HepG2 (cell line): ENCODE measurements at regions not wholly inside any gene's neighbourhood (a gene's known extent, or its start where the extent isn't known, plus 50 kb on each side); places are given as distances from the start of the nearest gene placed in this dataset.

ENCODE experiments used
- ATAC-seq: fragments of 200-7000 bp; cut with Tn5 transposase; 3 replicates; pipeline ENCODE4 v1.9.1; 2020; ENCODE audit warnings: mild to moderate bottlenecking, moderate library complexity
- BruUV-seq: library from RNA; stranded (reverse); fragments of 400-500 nt; replicated peaks from 2 replicates; lab custom pipeline; 2021; lab: Mats Ljungman, UMichigan
- CTCF ChIA-PET: fragments of 300-600 bp; formaldehyde crosslinking; extraction: SDS; loops from one replicate; lab custom pipeline; 2021; ENCODE audit warnings: low total read pairs, inconsistent platforms, low intra/inter-chr PET ratio; lab: Yijun Ruan, JAX
- POLR2A ChIA-PET: fragments of 350-600 bp; sonication (Branson Sonifier 250); formaldehyde crosslinking; loops from one replicate; lab custom pipeline; 2020; ENCODE audit warnings: antibody characterized with exemption, inconsistent platforms; lab: Yijun Ruan, JAX
- DNase-seq: peaks from one replicate; pipeline ENCODE4 v3.0.0-alpha.2; 2015; ENCODE audit warnings: low spot score
- FAIRE-seq: peaks from 3 replicates; lab custom pipeline; 2011; peaks lifted over from hg19 to GRCh38; lab: Jason Lieb, UNC
- H2AFZ ChIP-seq: one replicate; pipeline ENCODE4 v1.6.1; 2011; ENCODE audit warnings: low read length, inconsistent platforms
- H3K27ac ChIP-seq: fragments of 300-600 bp; 3 replicates; pipeline ENCODE4 v1.8.0; 2011; ENCODE audit warnings: mixed run types, mild to moderate bottlenecking, mixed read lengths, low read length, inconsistent platforms; ENCODE audit not compliant: insufficient read depth; ENCODE audit errors: extremely low read length
- H3K27me3 ChIP-seq, 2 experiments: fragments of 200-600 bp in 1 of 2; 2 replicates in 1 of 2; 3 replicates in 1 of 2; pipeline versions ENCODE4 v1.6.0 to v1.8.0; 2011; ENCODE audit warnings: low read length in 2 of 2, mild to moderate bottlenecking in 2 of 2, moderate library complexity in 2 of 2, inconsistent platforms in 1 of 2; ENCODE audit not compliant: insufficient read depth in 2 of 2, control insufficient read depth in 1 of 2
- H3K36me3 ChIP-seq, 2 experiments: fragments of 200-600 bp in 1 of 2; replicated peaks in 1 of 2; 2 replicates in 1 of 2; 3 replicates in 1 of 2; pipeline versions ENCODE4 v1.5.1 to v1.8.0; 2011; ENCODE audit warnings: low read length in 2 of 2, inconsistent platforms in 1 of 2; ENCODE audit not compliant: insufficient read depth in 2 of 2, control insufficient read depth in 1 of 2
- H3K4me1 ChIP-seq: 2 replicates; pipeline ENCODE4 v1.5.1; 2012; ENCODE audit warnings: low read length, inconsistent platforms; ENCODE audit not compliant: insufficient read depth
- H3K4me2 ChIP-seq: 2 replicates; pipeline ENCODE4 v1.6.0; 2011; ENCODE audit warnings: low read depth, low read length, inconsistent platforms
- H3K4me3 ChIP-seq, 3 experiments: fragments of 200-600 bp in 1 of 3; sonication (generic), shearing (Covaris generic) in 1 of 3; replicated peaks in 1 of 3; 2 replicates each; pipeline ENCODE4 v1.5.1; 2011 to 2016; ENCODE audit warnings: low read length in 3 of 3, inconsistent platforms in 2 of 3, low read depth in 2 of 3, mild to moderate bottlenecking in 2 of 3, control low read depth in 1 of 3, mixed read lengths in 1 of 3; ENCODE audit not compliant: insufficient read depth in 1 of 3
- H3K79me2 ChIP-seq: one replicate; pipeline ENCODE4 v1.6.1; 2011; ENCODE audit warnings: low read length, inconsistent platforms; ENCODE audit not compliant: insufficient read depth
- H3K9ac ChIP-seq: 2 replicates; pipeline ENCODE4 v1.6.0; 2011; ENCODE audit warnings: mild to moderate bottlenecking, low read depth, low read length, inconsistent platforms; ENCODE audit not compliant: insufficient read depth
- H3K9me3 ChIP-seq: 2 replicates; pipeline ENCODE4 v1.5.1; 2012; ENCODE audit warnings: mild to moderate bottlenecking, low read length
- H4K20me1 ChIP-seq: 2 replicates; pipeline ENCODE4 v1.6.0; 2011; ENCODE audit warnings: inconsistent platforms, mild to moderate bottlenecking, low read length, moderate library complexity; ENCODE audit not compliant: insufficient read depth
- GATA4 ChIP-seq: sonication (generic); IDR thresholded peaks from 2 replicates; pipeline ENCODE4 v1.6.1; 2016; ENCODE audit warnings: antibody characterized with exemption, low read depth, borderline replicate concordance
- HCFC1 ChIP-seq: fragments of 150-350 bp; IDR thresholded peaks from 2 replicates; pipeline ENCODE4 v1.6.1; 2014; ENCODE audit warnings: low read depth, low read length
- PHF20 ChIP-seq: sonication (generic); formaldehyde crosslinking; IDR thresholded peaks from 2 replicates; pipeline ENCODE4 v1.5.0; 2020; ENCODE audit warnings: mild to moderate bottlenecking, missing genetic modification reagents
- RCOR2 ChIP-seq: IDR thresholded peaks from 2 replicates; pipeline ENCODE4 v1.6.1; 2016; ENCODE audit warnings: missing biosample characterization, missing genetic modification reagents
- RNF2 ChIP-seq: fragments of 450-650 bp; conservative IDR thresholded peaks from 2 replicates; pipeline ENCODE4 v1.6.1; 2016; ENCODE audit warnings: low read depth
- SRSF4 ChIP-seq: fragments of 200-400 bp; formaldehyde crosslinking; IDR thresholded peaks from one replicate; pipeline ENCODE4 v1.6.1; 2018; ENCODE audit warnings: mild to moderate bottlenecking, low read depth, low read length, moderate library complexity; ENCODE audit not compliant: poor library complexity, severe bottlenecking
- ZFAT ChIP-seq: sonication (generic); formaldehyde crosslinking; conservative IDR thresholded peaks from 2 replicates; pipeline ENCODE4 v1.8.1; 2023; ENCODE audit warnings: missing genetic modification reagents, inconsistent platforms
- ZFP41 ChIP-seq: sonication (generic); formaldehyde crosslinking; IDR thresholded peaks from 2 replicates; pipeline ENCODE4 v1.4.0; 2020; ENCODE audit warnings: mild to moderate bottlenecking, missing genetic modification reagents, borderline replicate concordance
- ZNF546 ChIP-seq: sonication (generic); formaldehyde crosslinking; conservative IDR thresholded peaks from 2 replicates; pipeline ENCODE4 v1.8.1; 2023; ENCODE audit warnings: mild to moderate bottlenecking, missing genetic modification reagents
- ZNF850 ChIP-seq: sonication (generic); formaldehyde crosslinking; conservative IDR thresholded peaks from 2 replicates; pipeline ENCODE4 v1.9.0; 2021; ENCODE audit warnings: mild to moderate bottlenecking, missing genetic modification reagents
- ZSCAN30 ChIP-seq: sonication (generic); formaldehyde crosslinking; IDR thresholded peaks from 2 replicates; pipeline ENCODE4 v1.5.0; 2020; ENCODE audit warnings: mild to moderate bottlenecking, missing genetic modification reagents
- ZSCAN9 ChIP-seq: IDR thresholded peaks from 2 replicates; pipeline ENCODE4 v1.6.1; 2016; ENCODE audit warnings: borderline replicate concordance
- WGBS: methylation state at CpG from one replicate; pipeline ENCODE4 v1.1.6; 2017; ENCODE audit warnings: low lambda C conversion rate; 5-methylcytosine and 5-hydroxymethylcytosine counted together
- in situ Hi-C: cut with HindIII; loops from 2 replicates; pipeline ENCODE4 v1.10.0; 2017; ENCODE audit warnings: low pct_unique_long_range_greater_than_20kb; ENCODE audit not compliant: extremely low pct_ligation_motif_present
- intact Hi-C: fragments of 100-400 bp; cut with micrococcal nuclease; formaldehyde crosslinking; loops from one replicate; pipeline ENCODE4 v1.10.0; 2022; ENCODE audit not compliant: unreplicated experiment
- TF ChIP-seq, protein P1 (sequence below): sonication (generic); formaldehyde crosslinking; IDR thresholded peaks from 2 replicates; pipeline ENCODE4 v1.5.0; 2020; ENCODE audit warnings: mild to moderate bottlenecking, missing genetic modification reagents, borderline replicate concordance

DNA sequence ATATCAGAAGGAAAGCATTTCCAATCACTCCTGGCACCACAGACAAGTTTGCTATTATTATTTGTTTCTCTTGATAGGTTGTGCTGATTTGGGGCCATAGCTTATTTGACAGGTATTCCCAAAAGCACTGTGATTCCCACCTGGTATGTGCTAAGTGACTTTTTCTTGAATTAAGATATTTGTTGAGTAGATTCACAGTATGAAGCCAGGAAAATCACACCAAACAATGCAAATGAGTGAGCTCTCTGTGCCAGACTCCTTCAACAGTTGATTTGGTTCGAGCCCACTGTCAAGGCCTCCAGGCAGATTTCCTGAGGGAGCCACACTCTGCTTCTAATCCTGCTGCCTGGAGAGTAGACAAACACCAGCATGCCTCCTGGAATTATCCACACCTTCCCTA lies 253.0 kb upstream of the POU2AF2 start:
- CTCF ChIA-PET, result no interaction called here
- FAIRE-seq, result no peak

More for the DNA sequence above, 253.0 kb upstream of the POU2AF2 start:
- H3K9me3 ChIP-seq, result no peaks in the 10 kb centered on the region
- POLR2A ChIA-PET, result no interaction called here
- intact Hi-C loops, result no loop called here
- no peaks in the 10 kb centered on the region for H4K20me1 ChIP-seq
- no TSS peak for BruUV-seq
- no peak for DNase-seq
- H3K4me1 ChIP-seq, result no peaks in the 10 kb centered on the region
- no peak overlapping the region for H3K4me3 ChIP-seq
- H3K4me2 ChIP-seq, result no peak overlapping the region
- no peaks in the 10 kb centered on the region for H3K79me2 ChIP-seq
- no peak overlapping the region for H2AFZ ChIP-seq
- no peaks in the 10 kb centered on the region for H3K27me3 ChIP-seq
- H3K27ac ChIP-seq, result no peak overlapping the region
- in situ Hi-C loops, result no loop called here
- H3K9ac ChIP-seq, result no peak overlapping the region
- TF ChIP-seq ZNF546 (no peak), ZFAT (CRISPR knock-in tag) (no peak), ZSCAN9 (CRISPR knock-in tag) (no peak), RNF2 (no peak), HCFC1 (no peak), PHF20 (CRISPR knock-in tag) (no peak), SRSF4 (no peak), ZNF850 (CRISPR knock-in tag) (no peak), ZSCAN30 (CRISPR knock-in tag) (no peak), ZFP41 (CRISPR knock-in tag) (no peak), GATA4 (no peak), RCOR2 (CRISPR knock-in tag) (no peak)
- TF ChIP-seq, protein P1, sequence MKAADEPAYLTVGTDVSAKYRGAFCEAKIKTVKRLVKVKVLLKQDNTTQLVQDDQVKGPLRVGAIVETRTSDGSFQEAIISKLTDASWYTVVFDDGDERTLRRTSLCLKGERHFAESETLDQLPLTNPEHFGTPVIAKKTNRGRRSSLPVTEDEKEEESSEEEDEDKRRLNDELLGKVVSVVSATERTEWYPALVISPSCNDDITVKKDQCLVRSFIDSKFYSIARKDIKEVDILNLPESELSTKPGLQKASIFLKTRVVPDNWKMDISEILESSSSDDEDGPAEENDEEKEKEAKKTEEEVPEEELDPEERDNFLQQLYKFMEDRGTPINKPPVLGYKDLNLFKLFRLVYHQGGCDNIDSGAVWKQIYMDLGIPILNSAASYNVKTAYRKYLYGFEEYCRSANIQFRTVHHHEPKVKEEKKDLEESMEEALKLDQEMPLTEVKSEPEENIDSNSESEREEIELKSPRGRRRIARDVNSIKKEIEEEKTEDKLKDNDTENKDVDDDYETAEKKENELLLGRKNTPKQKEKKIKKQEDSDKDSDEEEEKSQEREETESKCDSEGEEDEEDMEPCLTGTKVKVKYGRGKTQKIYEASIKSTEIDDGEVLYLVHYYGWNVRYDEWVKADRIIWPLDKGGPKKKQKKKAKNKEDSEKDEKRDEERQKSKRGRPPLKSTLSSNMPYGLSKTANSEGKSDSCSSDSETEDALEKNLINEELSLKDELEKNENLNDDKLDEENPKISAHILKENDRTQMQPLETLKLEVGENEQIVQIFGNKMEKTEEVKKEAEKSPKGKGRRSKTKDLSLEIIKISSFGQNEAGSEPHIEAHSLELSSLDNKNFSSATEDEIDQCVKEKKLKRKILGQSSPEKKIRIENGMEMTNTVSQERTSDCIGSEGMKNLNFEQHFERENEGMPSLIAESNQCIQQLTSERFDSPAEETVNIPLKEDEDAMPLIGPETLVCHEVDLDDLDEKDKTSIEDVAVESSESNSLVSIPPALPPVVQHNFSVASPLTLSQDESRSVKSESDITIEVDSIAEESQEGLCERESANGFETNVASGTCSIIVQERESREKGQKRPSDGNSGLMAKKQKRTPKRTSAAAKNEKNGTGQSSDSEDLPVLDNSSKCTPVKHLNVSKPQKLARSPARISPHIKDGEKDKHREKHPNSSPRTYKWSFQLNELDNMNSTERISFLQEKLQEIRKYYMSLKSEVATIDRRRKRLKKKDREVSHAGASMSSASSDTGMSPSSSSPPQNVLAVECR (CRISPR knock-in tag), result no peak
- 0% methylated on average over 1 of the region's 1 CpG for WGBS
- ATAC-seq, result no peak
- no peaks in the 10 kb centered on the region for H3K36me3 ChIP-seq
